ENCODE measurements at regions not wholly inside any gene's neighbourhood (a gene's known extent, or its start where the extent isn't known, plus 50 kb on each side); places are given as distances from the start of the nearest gene placed in this dataset.

DNA sequence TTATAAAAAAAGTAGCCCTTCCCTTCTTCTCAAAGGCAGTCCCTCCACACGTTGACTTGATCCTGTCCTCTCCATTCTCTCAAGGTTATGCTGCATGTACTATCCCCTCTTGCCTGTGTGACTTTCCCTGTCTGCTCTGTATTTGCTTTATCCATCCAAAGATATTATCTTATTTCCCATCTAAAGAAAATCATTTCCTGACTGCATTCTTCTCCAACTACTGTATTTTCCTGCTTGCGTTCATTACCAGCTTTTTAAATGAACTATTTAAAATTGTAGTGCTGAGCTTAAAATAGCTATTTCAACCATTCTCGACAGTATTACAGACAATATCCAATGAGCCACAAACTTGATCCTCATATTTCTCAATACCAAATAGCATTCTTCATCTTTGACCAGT, 716.0 kb upstream of the REG3G start:
- no peak for DNase-seq (ENCODE audit: low spot score)
- Histone ChIP-seq H3K4me1 (ENCODE audit: control insufficient read depth in 1 of 2, low read depth in 2 of 2) (no peaks in the 10 kb centered on the region), H3K36me3 (no peaks in the 10 kb centered on the region), H3K27ac (no peak overlapping the region), H3K9me3 (no peaks in the 10 kb centered on the region), H3K27me3 (replicated peaks; ENCODE audit: insufficient read depth) (no peaks in the 10 kb centered on the region), H3K4me3 (no peak overlapping the region)
- ATAC-seq (ENCODE audit: insufficient number of reproducible peaks, low FRiP score, low read depth), result no peak
- TF ChIP-seq, protein P1, sequence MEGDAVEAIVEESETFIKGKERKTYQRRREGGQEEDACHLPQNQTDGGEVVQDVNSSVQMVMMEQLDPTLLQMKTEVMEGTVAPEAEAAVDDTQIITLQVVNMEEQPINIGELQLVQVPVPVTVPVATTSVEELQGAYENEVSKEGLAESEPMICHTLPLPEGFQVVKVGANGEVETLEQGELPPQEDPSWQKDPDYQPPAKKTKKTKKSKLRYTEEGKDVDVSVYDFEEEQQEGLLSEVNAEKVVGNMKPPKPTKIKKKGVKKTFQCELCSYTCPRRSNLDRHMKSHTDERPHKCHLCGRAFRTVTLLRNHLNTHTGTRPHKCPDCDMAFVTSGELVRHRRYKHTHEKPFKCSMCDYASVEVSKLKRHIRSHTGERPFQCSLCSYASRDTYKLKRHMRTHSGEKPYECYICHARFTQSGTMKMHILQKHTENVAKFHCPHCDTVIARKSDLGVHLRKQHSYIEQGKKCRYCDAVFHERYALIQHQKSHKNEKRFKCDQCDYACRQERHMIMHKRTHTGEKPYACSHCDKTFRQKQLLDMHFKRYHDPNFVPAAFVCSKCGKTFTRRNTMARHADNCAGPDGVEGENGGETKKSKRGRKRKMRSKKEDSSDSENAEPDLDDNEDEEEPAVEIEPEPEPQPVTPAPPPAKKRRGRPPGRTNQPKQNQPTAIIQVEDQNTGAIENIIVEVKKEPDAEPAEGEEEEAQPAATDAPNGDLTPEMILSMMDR (IDR thresholded peaks at IDR 0.05), result no peak

DNA sequence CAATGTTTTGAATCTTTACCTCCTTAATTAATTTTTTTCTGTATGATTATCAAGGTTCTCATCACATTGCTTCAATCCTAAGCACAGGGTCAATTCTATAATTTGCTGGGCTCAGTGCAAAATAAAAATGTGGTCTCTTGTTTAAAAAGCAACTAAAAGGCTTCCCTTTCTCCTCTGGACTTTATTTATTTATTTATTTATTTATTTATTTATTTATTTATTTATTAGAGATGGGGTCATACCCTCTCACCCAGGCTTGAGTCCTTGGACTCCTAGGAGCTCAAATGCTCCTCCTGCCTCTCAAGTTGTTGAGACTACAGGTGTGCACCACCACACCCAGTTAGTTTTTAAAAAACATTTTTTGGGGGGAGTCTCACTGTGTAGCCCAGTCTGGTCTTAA, 710.1 kb upstream of the REG3G start:
- DNase-seq (ENCODE audit: low spot score) (no peak), ATAC-seq (ENCODE audit: insufficient number of reproducible peaks, low FRiP score, low read depth) (no peak)
- no peak overlapping the region for H3K4me3 ChIP-seq
- TF ChIP-seq, protein P1 (IDR thresholded peaks at IDR 0.05), result no peak
- no peaks in the 10 kb centered on the region for H3K9me3 ChIP-seq
- H3K36me3 ChIP-seq, result no peaks in the 10 kb centered on the region
- no peak overlapping the region for H3K27ac ChIP-seq
- no peaks in the 10 kb centered on the region for H3K4me1 ChIP-seq (ENCODE audit: control insufficient read depth in 1 of 2, low read depth in 2 of 2)
- no peaks in the 10 kb centered on the region for H3K27me3 ChIP-seq (replicated peaks; ENCODE audit: insufficient read depth)

DNA sequence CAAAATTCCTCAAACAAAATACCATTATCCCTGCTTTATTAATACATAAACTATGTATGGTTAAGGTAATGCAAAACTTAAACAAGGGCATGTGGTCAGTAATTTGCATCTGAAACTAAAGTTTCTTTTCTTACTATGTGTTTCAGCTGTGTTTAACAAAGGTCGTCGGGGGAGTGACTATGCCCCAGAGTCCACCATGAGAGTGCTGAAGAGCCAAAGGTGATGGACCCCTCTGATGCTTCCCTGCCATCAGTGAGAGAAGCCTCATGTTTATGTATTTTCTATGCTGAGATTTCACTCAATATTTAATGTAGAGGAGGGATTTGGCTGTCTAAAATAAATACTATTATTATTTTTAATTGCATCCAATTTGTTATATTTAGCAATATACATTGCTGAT, 707.2 kb upstream of the REG3G start:
- DNase-seq (ENCODE audit: low spot score) (no peak), ATAC-seq (ENCODE audit: insufficient number of reproducible peaks, low FRiP score, low read depth) (no peak)
- Histone ChIP-seq H3K27ac (no peak overlapping the region), H3K27me3 (replicated peaks; ENCODE audit: insufficient read depth) (no peaks in the 10 kb centered on the region), H3K4me3 (no peak overlapping the region), H3K4me1 (ENCODE audit: control insufficient read depth in 1 of 2, low read depth in 2 of 2) (no peaks in the 10 kb centered on the region), H3K36me3 (no peaks in the 10 kb centered on the region), H3K9me3 (no peaks in the 10 kb centered on the region)
- TF ChIP-seq, protein P1 (IDR thresholded peaks at IDR 0.05), result no peak

DNA sequence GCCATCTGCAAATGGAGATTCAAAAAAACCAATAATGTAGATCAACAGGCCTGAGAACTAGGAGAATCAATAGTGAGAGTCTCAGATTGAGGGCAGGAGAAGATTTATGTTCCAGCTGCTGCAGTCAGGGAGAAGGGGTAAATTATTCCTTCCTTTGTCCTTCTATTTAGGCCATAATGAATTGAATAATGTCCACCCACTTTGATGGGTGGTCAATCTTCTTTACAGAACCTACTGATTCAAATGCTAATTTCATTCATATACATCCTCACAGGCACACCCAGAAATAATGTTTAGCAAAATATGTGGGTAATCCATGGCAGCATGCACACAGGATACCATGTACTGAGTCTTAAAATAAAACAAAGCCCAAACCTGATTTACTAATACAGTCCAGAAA, 695.3 kb upstream of the REG3G start:
- DNase-seq (ENCODE audit: low spot score) (no peak), ATAC-seq (ENCODE audit: insufficient number of reproducible peaks, low FRiP score, low read depth) (no peak)
- Histone ChIP-seq H3K36me3 (no peaks in the 10 kb centered on the region), H3K9me3 (no peaks in the 10 kb centered on the region), H3K27me3 (replicated peaks; ENCODE audit: insufficient read depth) (no peaks in the 10 kb centered on the region), H3K4me3 (no peak overlapping the region), H3K4me1 (ENCODE audit: control insufficient read depth in 1 of 2, low read depth in 2 of 2) (no peaks in the 10 kb centered on the region), H3K27ac (no peak overlapping the region)
- TF ChIP-seq, protein P1 (IDR thresholded peaks at IDR 0.05), result no peak

DNA sequence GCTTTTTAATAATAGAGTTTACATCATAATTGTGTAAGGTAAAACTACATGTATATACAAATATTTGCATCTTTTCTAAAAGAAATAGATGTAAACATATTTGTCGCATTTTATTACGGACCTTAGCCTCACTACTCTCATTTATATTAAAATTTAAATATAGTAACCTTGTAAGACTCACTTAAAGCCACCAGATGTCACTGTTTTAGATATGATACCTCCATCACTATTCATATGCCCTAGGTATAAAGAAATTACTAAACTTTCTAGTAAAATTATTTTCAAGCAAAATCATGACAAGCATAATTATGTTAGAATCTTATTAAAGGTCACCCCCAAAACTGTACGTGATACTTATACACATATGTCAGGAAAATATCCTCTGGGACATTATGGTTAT, 674.3 kb upstream of the REG3G start:
- TF ChIP-seq, protein P1 (IDR thresholded peaks at IDR 0.05), result no peak
- Histone ChIP-seq H3K4me3 (no peak overlapping the region), H3K4me1 (ENCODE audit: control insufficient read depth in 1 of 2, low read depth in 2 of 2) (no peaks in the 10 kb centered on the region), H3K27me3 (replicated peaks; ENCODE audit: insufficient read depth) (no peaks in the 10 kb centered on the region), H3K36me3 (no peaks in the 10 kb centered on the region), H3K9me3 (no peaks in the 10 kb centered on the region), H3K27ac (no peak overlapping the region)
- no peak for ATAC-seq (ENCODE audit: insufficient number of reproducible peaks, low FRiP score, low read depth)
- DNase-seq (ENCODE audit: low spot score), result no peak
